HG02938 (cell line): ENCODE measurements at regions not wholly inside any gene's neighbourhood (a gene's known extent, or its start where the extent isn't known, plus 50 kb on each side); places are given as distances from the start of the nearest gene placed in this dataset.

ENCODE experiments used
- ATAC-seq: cut with Tn5 transposase; IDR thresholded peaks from one replicate; pipeline ENCODE4 v1.9.1; 2021; ENCODE audit warnings: mild to moderate bottlenecking, moderate library complexity; ENCODE audit not compliant: unreplicated experiment

DNA sequence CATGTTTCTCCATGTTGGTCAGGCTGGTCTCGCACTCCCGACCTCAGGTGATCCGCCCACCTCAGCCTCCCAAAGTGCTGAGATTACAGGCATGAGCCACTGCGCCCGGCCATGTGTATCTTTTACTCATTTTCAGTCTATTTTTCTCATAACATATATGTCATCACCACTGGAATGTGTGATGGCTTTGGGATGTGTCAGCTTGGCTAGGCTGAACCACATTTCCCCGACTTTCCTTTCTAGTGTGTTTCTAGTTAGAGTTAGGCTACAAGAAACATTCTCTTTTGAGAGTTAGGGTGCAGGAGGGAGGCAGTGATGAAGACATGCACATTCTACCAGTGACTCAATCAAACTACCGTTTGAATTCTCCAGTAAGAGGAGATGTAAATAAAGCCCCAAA lies 444.9 kb upstream of the THBS1 start:
- no peak for ATAC-seq

- ATAC-seq, result peak; percentile 48
Observed at GRCh38 chr15:39139431-39140059, 441.3 kb upstream of the THBS1 start.

DNA sequence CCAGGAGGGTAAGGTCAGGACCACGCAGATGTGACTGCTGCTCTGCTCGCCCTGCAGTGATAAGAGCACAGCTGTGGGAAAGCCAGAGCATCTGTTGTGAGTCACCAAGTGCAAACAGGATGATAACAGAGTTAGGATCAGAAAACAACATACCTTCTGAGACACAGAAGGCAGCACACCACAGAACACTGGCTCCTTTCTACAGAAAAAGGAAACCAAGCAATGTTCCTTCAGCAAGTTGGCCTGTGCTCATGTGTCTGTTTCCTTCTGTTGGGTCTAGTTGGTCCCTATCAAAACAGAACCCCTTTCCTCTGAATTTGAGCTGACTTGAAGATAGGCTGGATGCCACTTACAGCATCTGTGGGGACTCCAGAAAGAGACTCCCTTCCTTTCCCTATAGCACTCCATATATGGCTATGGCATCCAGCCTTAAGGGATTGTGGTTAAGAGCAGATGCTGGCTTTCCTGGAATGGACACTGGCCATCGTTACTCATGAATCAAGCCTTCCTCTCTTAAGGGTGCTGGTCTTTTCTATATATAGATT lies 440.7 kb upstream of the THBS1 start:
- peak; percentile 40 for ATAC-seq

DNA sequence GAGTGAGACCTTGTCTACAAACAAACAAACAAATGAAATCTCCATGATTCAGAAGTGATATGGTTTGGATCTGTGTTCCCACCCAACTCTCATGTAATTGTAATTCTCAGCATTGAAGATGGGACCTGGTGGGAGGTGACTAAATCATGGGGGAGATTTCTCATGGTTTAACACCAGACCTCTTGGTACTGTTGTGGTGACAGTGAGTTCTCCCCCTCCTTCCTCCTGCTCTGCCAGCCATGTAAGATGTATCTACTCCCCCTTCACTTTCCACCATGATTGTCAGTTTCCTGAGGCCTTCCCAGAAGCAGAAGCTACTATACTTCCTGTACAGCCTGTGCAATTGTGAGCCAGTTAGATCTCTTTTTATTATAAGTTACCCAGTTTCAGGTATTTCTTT lies 438.4 kb upstream of the THBS1 start:
- ATAC-seq, result no peak

GRCh38 chr15:39143479-39143878 lies 437.4 kb upstream of the THBS1 start:
- no peak for ATAC-seq

DNA sequence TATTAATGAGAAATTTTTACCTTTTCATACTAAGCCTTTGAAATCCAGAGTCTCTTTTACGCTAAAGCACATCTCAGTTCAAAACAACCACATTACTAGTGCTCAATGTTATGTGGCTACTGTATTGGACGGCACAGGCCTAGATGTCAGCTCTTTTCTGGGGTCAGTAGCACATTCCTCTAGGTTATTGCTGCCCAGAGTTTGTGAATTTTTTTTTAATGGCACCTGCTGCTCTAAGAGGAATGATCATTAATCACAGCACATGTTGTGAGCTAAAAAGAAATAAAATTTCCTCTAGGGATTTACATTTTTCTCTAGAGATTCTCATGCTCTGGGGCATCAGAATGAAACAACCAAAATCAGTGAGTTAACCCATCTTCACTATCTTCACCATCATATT lies 436.8 kb upstream of the THBS1 start:
- no peak for ATAC-seq

DNA sequence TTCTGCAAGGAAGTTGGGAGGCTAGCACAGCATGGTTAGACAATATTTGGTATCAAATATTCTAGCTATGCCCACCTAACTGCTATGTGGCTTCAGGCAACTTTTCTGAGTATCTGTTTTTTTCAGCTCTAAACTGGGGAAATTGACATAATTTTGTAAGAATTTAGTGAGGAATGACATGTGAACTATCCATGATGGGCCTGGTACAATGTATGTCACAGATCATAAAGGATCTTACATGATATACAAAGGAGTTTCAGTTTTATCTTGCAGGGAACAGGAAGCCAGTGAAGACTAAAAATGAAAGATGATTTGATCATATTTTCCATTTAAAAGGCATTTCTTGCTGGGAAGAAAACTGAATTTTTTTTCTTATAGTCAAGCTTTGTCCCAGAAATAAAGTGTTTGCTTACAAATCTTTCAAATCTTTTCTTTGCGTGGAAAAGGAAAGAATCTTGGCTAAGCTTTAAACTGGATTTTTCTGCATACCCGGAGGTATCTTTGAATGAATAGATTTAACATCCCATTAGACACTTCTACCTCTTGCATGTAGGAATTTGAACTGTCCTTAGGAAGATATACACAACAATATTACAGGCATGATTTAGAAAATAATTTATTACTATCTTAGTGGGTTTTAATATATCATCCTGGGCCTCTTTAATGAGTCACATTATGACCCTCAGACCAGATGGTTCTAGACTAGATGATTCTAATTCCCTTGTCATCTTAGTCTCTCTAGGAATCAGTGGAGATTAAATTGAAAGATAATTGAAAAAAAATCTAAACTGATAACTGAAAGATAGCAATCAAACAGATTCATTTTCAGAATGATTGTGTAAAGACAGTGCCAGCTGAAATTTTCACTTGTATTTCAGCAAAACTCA lies 436.0 kb upstream of the THBS1 start:
- ATAC-seq, result no peak

GRCh38 chr15:39145854-39146625 lies 434.8 kb upstream of the THBS1 start:
- ATAC-seq, result no peak

DNA sequence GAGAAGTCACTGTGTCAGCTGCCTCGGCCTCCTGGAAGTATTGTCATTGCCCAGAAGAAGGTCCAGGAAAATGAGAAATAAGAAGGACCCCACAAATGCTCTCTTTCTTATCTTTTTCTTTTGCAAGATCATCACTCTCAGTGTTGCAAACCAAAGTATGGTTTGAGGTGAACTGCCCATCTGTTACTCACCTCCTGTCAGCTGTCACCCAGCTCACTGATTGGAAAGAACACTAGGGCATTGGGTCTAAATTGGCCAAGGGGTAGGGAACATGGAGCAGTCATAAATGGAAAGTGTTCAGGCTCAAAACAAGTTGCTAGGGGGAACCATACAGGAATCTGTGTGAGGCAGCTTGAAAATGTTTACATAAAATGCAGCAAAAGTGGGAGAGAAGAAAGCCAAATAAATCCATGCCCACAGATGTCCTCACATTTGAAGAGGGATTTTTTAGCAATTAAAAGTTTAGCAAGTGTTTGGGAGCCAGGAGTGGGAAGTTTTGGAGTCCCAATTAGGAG lies 431.2 kb upstream of the THBS1 start:
- no peak for ATAC-seq

DNA sequence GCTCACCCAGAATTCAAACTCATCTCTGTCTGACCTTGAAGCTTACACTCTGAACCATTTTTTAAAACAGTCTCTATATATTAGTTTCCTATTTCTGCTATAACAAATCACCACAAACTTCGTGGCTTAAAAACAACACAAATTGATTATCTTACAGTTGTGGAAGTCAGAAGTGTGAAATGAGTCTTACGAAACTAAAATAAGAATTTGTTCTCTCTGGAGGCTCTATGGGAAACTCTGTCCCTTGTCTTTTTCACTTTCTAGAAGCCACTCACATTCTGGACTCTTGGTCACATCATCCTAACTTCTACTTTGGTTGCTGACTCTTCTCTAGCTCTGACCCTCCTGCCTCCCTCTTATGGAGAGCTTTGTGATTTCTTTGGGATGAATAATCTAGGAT lies 429.3 kb upstream of the THBS1 start:
- no peak for ATAC-seq

DNA sequence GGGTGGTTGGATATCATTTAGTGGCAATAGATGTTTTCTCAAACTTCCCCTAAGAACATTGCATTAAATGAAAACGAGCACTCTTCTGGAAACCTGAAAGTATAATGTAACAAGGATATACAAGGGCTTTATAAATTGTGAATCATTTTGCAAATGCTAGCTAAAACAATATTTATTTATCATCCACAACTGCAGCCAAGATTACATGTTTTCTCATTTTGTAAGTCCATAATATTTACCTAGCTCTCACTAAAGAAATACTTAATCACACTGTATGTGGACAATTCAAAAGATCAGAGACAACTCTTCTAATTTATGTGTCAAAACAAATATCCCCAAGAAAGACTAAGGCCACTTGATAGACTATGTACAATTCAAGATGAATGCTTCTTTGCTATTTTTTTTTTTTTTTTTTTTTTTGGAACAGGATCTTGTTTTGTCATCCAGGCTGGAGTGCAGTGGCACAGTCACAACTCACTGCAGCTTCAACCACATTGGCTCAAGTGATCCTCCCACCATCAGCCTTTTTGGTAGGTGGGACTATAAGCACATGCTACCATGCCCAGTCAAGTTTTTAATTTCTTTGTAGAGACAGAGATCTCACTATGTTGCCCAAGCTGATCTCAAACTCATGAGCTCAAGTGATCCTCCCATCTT lies 427.7 kb upstream of the THBS1 start:
- no peak for ATAC-seq

GRCh38 chr15:39153716-39154115 lies 427.2 kb upstream of the THBS1 start:
- ATAC-seq, result no peak

- no peak for ATAC-seq
Observed at GRCh38 chr15:39154227-39154638, 426.6 kb upstream of the THBS1 start.

GRCh38 chr15:39154776-39155175 lies 426.1 kb upstream of the THBS1 start:
- no peak for ATAC-seq

DNA sequence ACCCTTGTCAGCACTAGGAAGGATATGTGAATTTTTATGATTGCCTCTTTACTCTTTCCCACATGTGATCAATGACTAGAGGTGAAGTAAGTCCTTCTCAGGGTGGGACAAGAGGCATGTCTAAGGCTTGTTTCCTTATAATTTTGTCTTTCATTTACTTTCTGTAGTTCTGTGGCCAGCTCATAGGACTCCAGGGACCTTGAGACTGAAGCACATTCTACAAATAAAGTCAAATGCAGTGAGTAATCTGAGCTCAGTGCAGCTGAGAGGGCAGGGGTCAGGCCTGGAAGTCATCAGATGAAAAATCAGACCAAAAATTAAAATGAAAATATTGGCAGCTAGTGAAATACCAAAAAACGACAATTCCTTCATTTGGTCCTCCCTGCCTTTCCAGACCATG lies 424.7 kb upstream of the THBS1 start:
- ATAC-seq, result no peak

DNA sequence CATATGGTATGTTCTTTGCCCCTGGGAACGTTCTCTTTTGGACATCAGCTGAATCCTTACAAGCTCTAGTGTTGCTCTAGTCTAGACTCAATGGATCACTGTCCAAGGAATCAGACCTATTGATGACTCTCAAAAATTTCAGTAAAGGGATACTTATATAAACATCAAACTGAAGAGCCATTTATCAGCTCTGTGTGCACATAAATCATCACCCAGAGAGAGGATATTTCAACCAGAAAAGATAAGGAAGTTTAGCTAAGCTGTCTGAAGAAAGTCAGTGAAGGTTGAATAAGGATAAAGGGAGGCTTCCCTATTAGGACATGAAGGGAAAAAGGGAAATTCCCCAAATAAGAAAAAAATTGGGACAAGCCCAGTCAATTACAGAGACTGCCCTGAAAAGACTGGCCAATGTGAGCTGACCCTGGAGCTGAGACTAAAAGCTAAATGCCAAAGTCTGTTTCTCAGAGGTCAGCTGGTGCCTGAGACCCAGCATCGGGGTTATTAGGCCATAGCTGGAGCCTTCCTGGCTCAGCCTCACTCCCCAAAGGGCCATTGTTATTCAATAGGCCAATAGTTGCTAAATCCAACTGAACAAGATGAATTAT lies 424.1 kb upstream of the THBS1 start:
- no peak for ATAC-seq

DNA sequence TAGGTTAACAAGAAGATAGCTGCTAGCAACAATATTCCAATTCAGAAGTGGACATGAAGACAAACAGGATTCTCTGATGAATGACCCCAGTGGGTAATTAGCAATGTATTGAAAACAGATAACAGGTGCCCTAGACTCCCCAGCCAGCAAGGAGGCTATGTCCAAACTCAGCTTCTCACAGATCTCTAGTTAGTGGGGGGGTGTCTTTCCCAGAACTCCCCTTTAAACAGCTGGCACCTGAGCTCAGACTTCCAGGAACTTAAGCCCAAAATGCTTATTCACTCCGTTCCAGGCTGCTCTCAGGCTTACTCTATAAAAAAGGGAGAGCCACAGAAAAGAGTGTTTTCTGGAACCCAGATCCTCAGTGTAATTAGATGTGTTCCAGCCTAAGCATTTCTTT lies 423.0 kb upstream of the THBS1 start:
- no peak for ATAC-seq

GRCh38 chr15:39159833-39160232 lies 421.0 kb upstream of the THBS1 start:
- no peak for ATAC-seq

DNA sequence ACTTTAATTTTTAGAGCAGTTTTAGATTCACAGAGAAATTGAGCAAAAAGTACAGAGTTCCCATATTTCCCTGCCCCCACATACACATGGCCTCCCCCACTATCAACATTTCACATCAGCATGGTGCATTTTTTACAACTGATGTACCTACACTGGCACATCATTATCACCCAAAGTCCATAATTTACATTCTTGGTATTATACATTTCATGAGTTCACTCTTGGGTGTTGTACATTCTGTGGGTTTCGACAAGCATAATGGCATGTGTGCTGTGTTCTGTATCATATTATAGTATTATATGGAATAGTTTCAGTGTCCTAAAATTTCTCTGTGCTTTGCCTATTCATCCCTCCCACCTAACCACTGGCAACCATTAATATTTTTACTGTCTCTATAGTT lies 419.8 kb upstream of the THBS1 start:
- no peak for ATAC-seq

DNA sequence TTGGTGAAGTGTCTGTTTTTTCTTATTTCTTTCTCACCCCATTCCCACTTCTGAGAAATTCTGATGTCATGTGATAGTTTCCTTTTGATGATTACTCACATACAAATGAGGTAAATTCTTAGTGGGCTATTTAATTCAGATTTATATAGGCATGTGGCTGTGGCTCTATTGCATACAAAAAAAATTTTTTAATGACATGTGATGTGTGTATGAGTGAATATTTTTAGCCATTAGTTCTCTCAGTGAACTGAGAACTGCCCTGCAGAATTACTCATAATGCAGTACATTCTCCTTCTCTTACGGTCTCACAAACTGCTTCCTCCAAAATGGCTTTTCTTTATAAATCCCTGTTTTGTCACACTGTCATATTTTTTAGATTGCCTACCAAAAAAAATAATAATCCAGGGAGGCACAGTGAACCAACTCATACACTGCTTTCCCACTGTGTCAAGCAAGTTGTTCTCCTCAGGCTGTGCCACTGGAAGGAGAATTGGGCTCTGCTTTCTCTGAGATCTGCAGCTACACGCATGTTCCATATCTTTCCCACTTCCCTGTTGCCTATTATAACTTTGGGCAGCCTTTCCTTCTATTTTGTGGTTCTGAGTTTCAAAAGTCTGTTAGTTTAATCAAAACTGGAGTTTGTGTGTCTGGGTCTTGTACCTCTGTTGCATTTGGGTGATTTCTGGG lies 415.7 kb upstream of the THBS1 start:
- ATAC-seq, result no peak
